ENCODE measurements at regions not wholly inside any gene's neighbourhood (a gene's known extent, or its start where the extent isn't known, plus 50 kb on each side); places are given as distances from the start of the nearest gene placed in this dataset.

- no peak for TF ChIP-seq CTCF (conservative IDR thresholded peaks at IDR 0.05; ENCODE audit: low read length)
- TF ChIP-seq EZH2phosphoT487 (IDR thresholded peaks at IDR 0.05; ENCODE audit: borderline replicate concordance, low read depth, low read length) = no peak
These were observed 88.0 kb downstream of the GALR1 start for GRCh38 chr18:77337604-77338003.
